Right lobe of liver (tissue), 4 donors: ENCODE measurements at regions not wholly inside any gene's neighbourhood (a gene's known extent, or its start where the extent isn't known, plus 50 kb on each side); places are given as distances from the start of the nearest gene placed in this dataset.

Source experiments
- POLR2A ChIP-seq: fragments of 450-650 bp; IDR thresholded peaks from one replicate; pipeline ENCODE4 v1.6.1; 2017; ENCODE audit warnings: antibody characterized with exemption, mild to moderate bottlenecking
- TF ChIP-seq, protein P1 (sequence below), 4 donors: fragments of 200-600 bp in 3 of 4; fragments of 450-650 bp in 1 of 4; IDR thresholded peaks; one replicate each; pipeline versions ENCODE4 v1.5.1 to v1.8.0; 2016 to 2022; ENCODE audit warnings: antibody characterized with exemption in 4 of 4, mild to moderate bottlenecking in 2 of 4
- donor health status: DM: no; HTN: no; CAD: no.
- donor health status: DM: no; HTN: no; CAD: no.
- donor health status: DM: no; HTN: yes; CAD: no.

DNA sequence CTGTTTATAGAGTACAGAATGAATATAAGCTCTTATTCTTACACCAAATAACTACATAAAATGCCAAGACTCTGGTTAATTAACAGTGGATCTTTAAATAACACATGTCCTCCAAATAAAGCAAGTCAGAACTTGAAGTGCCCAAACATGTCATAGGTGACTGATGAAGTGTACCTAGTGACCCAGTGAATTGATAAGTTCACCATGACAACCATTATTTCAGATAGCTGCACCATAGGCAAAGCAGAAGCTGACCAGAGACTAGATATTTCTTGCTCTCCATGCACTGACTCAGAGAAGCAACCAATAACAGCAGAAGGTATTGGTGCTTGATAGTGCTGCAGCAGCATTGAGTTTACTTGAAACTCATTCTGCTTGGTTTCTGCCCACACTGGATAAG is 192.1 kb downstream of the DUSP10 start:
- TF ChIP-seq, protein P1, sequence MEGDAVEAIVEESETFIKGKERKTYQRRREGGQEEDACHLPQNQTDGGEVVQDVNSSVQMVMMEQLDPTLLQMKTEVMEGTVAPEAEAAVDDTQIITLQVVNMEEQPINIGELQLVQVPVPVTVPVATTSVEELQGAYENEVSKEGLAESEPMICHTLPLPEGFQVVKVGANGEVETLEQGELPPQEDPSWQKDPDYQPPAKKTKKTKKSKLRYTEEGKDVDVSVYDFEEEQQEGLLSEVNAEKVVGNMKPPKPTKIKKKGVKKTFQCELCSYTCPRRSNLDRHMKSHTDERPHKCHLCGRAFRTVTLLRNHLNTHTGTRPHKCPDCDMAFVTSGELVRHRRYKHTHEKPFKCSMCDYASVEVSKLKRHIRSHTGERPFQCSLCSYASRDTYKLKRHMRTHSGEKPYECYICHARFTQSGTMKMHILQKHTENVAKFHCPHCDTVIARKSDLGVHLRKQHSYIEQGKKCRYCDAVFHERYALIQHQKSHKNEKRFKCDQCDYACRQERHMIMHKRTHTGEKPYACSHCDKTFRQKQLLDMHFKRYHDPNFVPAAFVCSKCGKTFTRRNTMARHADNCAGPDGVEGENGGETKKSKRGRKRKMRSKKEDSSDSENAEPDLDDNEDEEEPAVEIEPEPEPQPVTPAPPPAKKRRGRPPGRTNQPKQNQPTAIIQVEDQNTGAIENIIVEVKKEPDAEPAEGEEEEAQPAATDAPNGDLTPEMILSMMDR (IDR thresholded peaks at IDR 0.05) = no peak
- peak; percentile 16 for TF ChIP-seq POLR2A
